Ascending aorta (tissue), 2 donors: ENCODE measurements at regions not wholly inside any gene's neighbourhood (a gene's known extent, or its start where the extent isn't known, plus 50 kb on each side); places are given as distances from the start of the nearest gene placed in this dataset.
"Not testable (repeated sequence)": the region's sequence is repeated elsewhere in the genome, so short reads cannot be mapped to it uniquely, and the experiment has no call there.

Experiments
- DNase-seq, 2 donors: peaks; one replicate each; pipeline ENCODE4 v3.0.0-alpha.2; 2019; ENCODE audit warnings: low spot score in 2 of 2
- H3K27ac ChIP-seq, 2 donors: fragments of 200-600 bp; sonication (generic); one replicate each; pipeline ENCODE4 v1.5.1; 2016 to 2017; ENCODE audit warnings: mild to moderate bottlenecking in 1 of 2
- H3K27me3 ChIP-seq: fragments of 200-600 bp; sonication (generic); one replicate; pipeline ENCODE4 v1.5.1; 2017
- H3K36me3 ChIP-seq, 2 donors: fragments of 200-600 bp; sonication (generic); one replicate each; pipeline ENCODE4 v1.5.1; 2016
- H3K4me1 ChIP-seq, 2 donors: fragments of 200-600 bp; sonication (generic); one replicate each; pipeline ENCODE4 v1.5.1; 2016 to 2017; ENCODE audit warnings: mild to moderate bottlenecking in 1 of 2
- H3K4me3 ChIP-seq, 2 donors: fragments of 200-600 bp; sonication (generic); one replicate each; pipeline ENCODE4 v1.5.1; 2016 to 2017; ENCODE audit warnings: mild to moderate bottlenecking in 1 of 2
- H3K9me3 ChIP-seq, 2 donors: fragments of 200-600 bp; sonication (generic); one replicate each; pipeline ENCODE4 v1.5.1; 2016
- CTCF ChIP-seq, 3 experiments: fragments of 200-600 bp in 2 of 3; fragments of 450-650 bp in 1 of 3; sonication (generic) in 2 of 3; IDR thresholded peaks; one replicate each; pipeline ENCODE4 v1.5.1; 2016 to 2019; ENCODE audit warnings: antibody characterized with exemption in 3 of 3, mild to moderate bottlenecking in 1 of 3, moderate library complexity in 1 of 3
- intact Hi-C: fragments of 100-400 bp; cut with DNase I; formaldehyde crosslinking; loops from one replicate; pipeline ENCODE4 v1.15.1; 2023

DNA sequence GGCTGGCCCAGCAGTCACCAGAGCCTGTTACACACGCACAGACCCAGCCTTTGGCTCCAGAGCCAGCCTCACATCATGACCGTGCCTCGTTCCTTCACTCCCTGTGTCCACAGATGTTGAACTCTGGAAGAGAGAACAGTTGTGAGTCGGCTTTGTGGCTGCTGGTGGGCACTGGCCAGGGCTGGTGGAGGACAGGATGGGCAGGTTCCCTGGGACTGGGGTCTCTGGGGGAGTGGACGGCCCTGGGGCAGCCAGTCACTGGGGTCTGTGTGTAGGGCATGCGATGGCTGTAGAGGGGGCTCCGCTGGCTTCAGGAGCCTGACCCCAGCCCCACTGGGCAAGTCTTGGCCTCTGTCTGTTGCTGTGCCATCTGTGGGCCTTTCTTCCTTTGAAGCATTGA is 1070.1 kb downstream of the BRD1 start:
- Histone ChIP-seq H3K27me3 (no peaks in the 10 kb centered on the region), H3K9me3 (peaks cover 10% of the 10 kb centered on the region in 2 donors), H3K4me3 (no peak overlapping the region), H3K27ac (no peak overlapping the region), H3K36me3 (no peaks in the 10 kb centered on the region), H3K4me1 (no peaks in the 10 kb centered on the region)
- peak in 1 of 2 donors; percentile 8 for DNase-seq
- intact Hi-C loops: no loop called here
- TF ChIP-seq CTCF (IDR thresholded peaks at IDR 0.05): no peak

DNA sequence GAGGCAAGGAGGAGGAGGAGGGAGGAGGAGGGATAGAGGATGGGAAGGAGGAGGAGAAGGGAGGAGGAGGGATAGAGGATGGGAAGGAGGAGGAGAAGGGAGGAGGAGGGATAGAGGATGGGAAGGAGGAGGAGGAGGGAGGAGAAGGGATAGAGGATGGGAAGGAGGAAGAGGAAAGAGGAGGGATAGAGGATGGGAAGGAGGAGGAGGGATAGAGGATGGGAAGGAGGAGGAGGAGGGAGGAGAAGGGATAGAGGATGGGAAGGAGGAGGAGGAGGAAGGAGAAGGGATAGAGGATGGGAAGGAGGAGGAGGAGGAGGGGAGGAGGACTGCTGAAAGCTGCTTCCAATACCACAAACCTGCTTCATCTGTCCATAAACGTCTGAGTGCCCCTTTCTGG is 1070.5 kb downstream of the BRD1 start:
- H3K27me3 ChIP-seq, H3K4me1 ChIP-seq, H3K4me3 ChIP-seq, DNase-seq, H3K36me3 ChIP-seq, H3K27ac ChIP-seq, intact Hi-C loops: not testable (repeated sequence)
- peaks cover 10% of the 10 kb centered on the region in 2 donors for H3K9me3 ChIP-seq

GRCh38 chr22:48756146-48757111 is 1071.2 kb downstream of the BRD1 start:
- DNase-seq: peak in 1 of 2 donors; percentile 12
- H3K9me3 ChIP-seq: peaks cover 7 to 10% of the 10 kb centered on the region in 2 donors
- no peaks in the 10 kb centered on the region for H3K27me3 ChIP-seq
- intact Hi-C loops: no loop called here
- H3K36me3 ChIP-seq: no peaks in the 10 kb centered on the region
- H3K4me1 ChIP-seq: no peaks in the 10 kb centered on the region
- H3K4me3 ChIP-seq: no peak overlapping the region
- no peak overlapping the region for H3K27ac ChIP-seq
- TF ChIP-seq CTCF (IDR thresholded peaks at IDR 0.05): no peak

- peaks cover 0 to 1% of the 10 kb centered on the region in 2 donors for H3K9me3 ChIP-seq
- H3K36me3 ChIP-seq: peaks cover 2% of the 10 kb centered on the region in 2 donors
- no peak for TF ChIP-seq CTCF (IDR thresholded peaks at IDR 0.05)
- no peaks in the 10 kb centered on the region for H3K4me1 ChIP-seq
- intact Hi-C loops: no loop called here
- no peaks in the 10 kb centered on the region for H3K27me3 ChIP-seq
- H3K27ac ChIP-seq: no peak overlapping the region
- H3K4me3 ChIP-seq: no peak overlapping the region
- peak; percentile 4 to 38 for DNase-seq
Measured at GRCh38 chr22:48755059-48755949, 1072.4 kb downstream of the BRD1 start.

GRCh38 chr22:48754611-48755058 is 1073.0 kb downstream of the BRD1 start:
- no peaks in the 10 kb centered on the region for H3K27me3 ChIP-seq
- no peaks in the 10 kb centered on the region for H3K4me1 ChIP-seq
- peaks cover 8 to 9% of the 10 kb centered on the region in 2 donors for H3K36me3 ChIP-seq
- peak in 1 of 2 donors; percentile 4 for DNase-seq
- no peak for TF ChIP-seq CTCF (IDR thresholded peaks at IDR 0.05)
- no peak overlapping the region for H3K4me3 ChIP-seq
- H3K9me3 ChIP-seq: no peaks in the 10 kb centered on the region
- intact Hi-C loops: no loop called here
- no peak overlapping the region for H3K27ac ChIP-seq
